NCI-H1417 (cell line): ENCODE measurements at regions not wholly inside any gene's neighbourhood (a gene's known extent, or its start where the extent isn't known, plus 50 kb on each side); places are given as distances from the start of the nearest gene placed in this dataset.

Source experiments
- DNase-seq, 3 experiments: peaks; one replicate each; lab custom pipeline; 2025; lab: John Stamatoyannopoulos, UW

DNA sequence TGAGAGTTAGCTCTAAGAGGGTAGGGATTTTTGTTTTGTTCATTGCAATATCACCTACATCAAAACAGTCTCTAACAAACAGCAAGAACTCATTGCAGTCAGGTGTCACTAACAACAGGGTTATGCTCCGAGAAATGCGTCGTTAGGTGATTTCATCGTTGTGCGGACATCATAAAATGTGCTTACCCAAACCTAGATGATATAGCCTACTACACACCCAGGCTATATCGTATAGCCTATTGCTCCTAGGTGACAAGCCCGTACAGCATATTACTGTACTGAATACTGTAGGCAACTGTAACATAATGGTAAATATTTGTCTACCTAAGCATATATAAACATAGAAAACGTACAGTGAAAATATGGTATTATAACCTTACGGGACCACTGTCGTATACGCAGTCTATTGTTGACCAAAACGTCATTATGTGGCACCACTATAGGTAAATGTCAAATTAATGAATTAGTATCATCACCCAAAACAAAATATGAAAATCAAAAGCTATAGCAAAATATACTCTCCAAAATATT is 49.9 kb upstream of the TAB2 start:
- no peak for DNase-seq
